LNCaP clone FGC (cell line): ENCODE measurements at regions not wholly inside any gene's neighbourhood (a gene's known extent, or its start where the extent isn't known, plus 50 kb on each side); places are given as distances from the start of the nearest gene placed in this dataset.

Experiments used
- DNase-seq: peaks from one replicate; pipeline ENCODE4 v3.0.0-alpha.2; 2011; ENCODE audit warnings: low read depth
- H3K4me3 ChIP-seq: 2 replicates; pipeline ENCODE4 v1.5.1; 2011; ENCODE audit warnings: mild to moderate bottlenecking, low read depth, low read length, control low read depth
- CTCF ChIP-seq: IDR thresholded peaks from 2 replicates; pipeline ENCODE4 v1.5.1; 2012; ENCODE audit warnings: mild to moderate bottlenecking; ENCODE audit not compliant: control insufficient read depth, insufficient read depth; ENCODE audit errors: extremely low read depth

- no peak for DNase-seq
- no peak for TF ChIP-seq CTCF
- H3K4me3 ChIP-seq = no peak overlapping the region
These were observed 460.8 kb downstream of the TMA16 start for GRCh38 chr4:163955288-163955687.

GRCh38 chr4:163958751-163959150 lies 464.3 kb downstream of the TMA16 start:
- no peak for DNase-seq
- no peak overlapping the region for H3K4me3 ChIP-seq
- TF ChIP-seq CTCF = no peak

GRCh38 chr4:163959932-163960331 lies 465.4 kb downstream of the TMA16 start:
- no peak for TF ChIP-seq CTCF
- H3K4me3 ChIP-seq = no peak overlapping the region
- no peak for DNase-seq

GRCh38 chr4:163966612-163967011 lies 472.1 kb downstream of the TMA16 start:
- no peak for TF ChIP-seq CTCF
- no peak for DNase-seq
- H3K4me3 ChIP-seq = no peak overlapping the region

GRCh38 chr4:163967263-163967662 lies 472.8 kb downstream of the TMA16 start:
- no peak overlapping the region for H3K4me3 ChIP-seq
- no peak for TF ChIP-seq CTCF

GRCh38 chr4:163967710-163968109 lies 473.2 kb downstream of the TMA16 start:
- no peak for DNase-seq
- H3K4me3 ChIP-seq = no peak overlapping the region
- TF ChIP-seq CTCF = no peak

More at GRCh38 chr4:163967263-163967662, 472.8 kb downstream of the TMA16 start:
- no peak for DNase-seq

GRCh38 chr4:163969291-163969690 lies 474.8 kb downstream of the TMA16 start:
- DNase-seq = no peak
- no peak overlapping the region for H3K4me3 ChIP-seq
- TF ChIP-seq CTCF = no peak
